B cell (primary cell): ENCODE measurements at regions not wholly inside any gene's neighbourhood (a gene's known extent, or its start where the extent isn't known, plus 50 kb on each side); places are given as distances from the start of the nearest gene placed in this dataset.

Experiments used
- ATAC-seq: fragments of 200-7000 bp; cut with Tn5 transposase; one replicate; pipeline ENCODE4 v1.10.0; 2021; ENCODE audit warnings: low read depth, mild to moderate bottlenecking, moderate number of reproducible peaks, moderate library complexity
- CTCF ChIA-PET: fragments of 350-600 bp; sonication (Branson Sonifier 250); formaldehyde crosslinking; loops from one replicate; lab custom pipeline; 2021; ENCODE audit warnings: antibody characterized with exemption, inconsistent platforms; lab: Charles Lee
- POLR2A ChIA-PET: fragments of 350-600 bp; sonication (Branson Sonifier 250); formaldehyde crosslinking; loops from one replicate; lab custom pipeline; 2021; ENCODE audit warnings: antibody characterized with exemption; lab: Charles Lee
- DNase-seq: peaks from one replicate; pipeline ENCODE4 v3.0.0; 2013
- H2AFZ ChIP-seq: 2 replicates; pipeline ENCODE4 v1.6.1; 2012; ENCODE audit warnings: mild to moderate bottlenecking, low read depth, low read length; ENCODE audit not compliant: insufficient read depth, poor library complexity, severe bottlenecking
- H3K27ac ChIP-seq, 2 donors: 1 replicate in 1 of 2; 2 replicates in 1 of 2; pipeline ENCODE4 v1.5.1; 2012 to 2013; ENCODE audit warnings: low read length in 2 of 2, mild to moderate bottlenecking in 2 of 2, moderate library complexity in 1 of 2
- H3K27me3 ChIP-seq, 4 experiments: fragments of 200-600 bp in 1 of 4; sonication (generic) in 1 of 4; replicated peaks in 1 of 4; 1 replicate in 2 of 4; 2 replicates in 2 of 4; pipeline versions ENCODE4 v1.6.1 to v1.7.0; 2013 to 2016; ENCODE audit warnings: low read length in 3 of 4, mild to moderate bottlenecking in 2 of 4, mixed read lengths in 1 of 4, moderate library complexity in 1 of 4; ENCODE audit not compliant: insufficient read depth in 4 of 4, control insufficient read depth in 3 of 4; ENCODE audit errors: control extremely low read depth in 1 of 4
- H3K36me3 ChIP-seq, 2 experiments: replicated peaks in 1 of 2; 1 replicate in 1 of 2; 2 replicates in 1 of 2; pipeline versions ENCODE4 v1.6.1 to v1.7.1; 2013; ENCODE audit warnings: low read length in 1 of 2; ENCODE audit not compliant: insufficient read depth in 2 of 2, control insufficient read depth in 1 of 2; ENCODE audit errors: control extremely low read depth in 1 of 2, extremely low read depth in 1 of 2
- H3K4me1 ChIP-seq, 2 donors: fragments of 200-600 bp in 1 of 2; sonication (generic) in 1 of 2; 1 replicate in 1 of 2; 2 replicates in 1 of 2; pipeline versions ENCODE4 v1.5.1 to v1.6.1; 2013 to 2017; ENCODE audit warnings: low read length in 2 of 2; ENCODE audit not compliant: control insufficient read depth in 2 of 2, insufficient read depth in 2 of 2
- H3K4me2 ChIP-seq: replicated peaks from 2 replicates; pipeline ENCODE3; 2012; ENCODE audit warnings: mild to moderate bottlenecking, low read depth, low read length; ENCODE audit not compliant: poor library complexity, severe bottlenecking
- H3K4me3 ChIP-seq, 5 experiments: fragments of 200-600 bp in 1 of 5; sonication (generic) in 1 of 5; 1 replicate in 3 of 5; 2 replicates in 2 of 5; pipeline versions ENCODE4 v1.5.1 to v1.7.0; 2011 to 2016; ENCODE audit warnings: low read length in 4 of 5, mild to moderate bottlenecking in 4 of 5, low read depth in 2 of 5, control low read depth in 1 of 5, moderate library complexity in 1 of 5; ENCODE audit not compliant: insufficient read depth in 1 of 5; ENCODE audit errors: control extremely low read depth in 1 of 5, extremely low read depth in 1 of 5
- H3K79me2 ChIP-seq: fragments of 200-600 bp; sonication (generic); one replicate; pipeline ENCODE4 v1.6.0; 2016; ENCODE audit warnings: low read length; ENCODE audit not compliant: control insufficient read depth, insufficient read depth
- H3K9ac ChIP-seq: fragments of 200-600 bp; sonication (generic); 2 replicates; pipeline ENCODE4 v1.6.1; 2017; ENCODE audit warnings: mild to moderate bottlenecking, low read length, moderate library complexity
- H3K9me3 ChIP-seq, 3 donors: one replicate each; pipeline versions ENCODE4 v1.6.1 to v1.7.1; 2013; ENCODE audit warnings: low read length in 2 of 3; ENCODE audit not compliant: control insufficient read depth in 2 of 3, insufficient read depth in 1 of 3; ENCODE audit errors: control extremely low read depth in 1 of 3
- H4K20me1 ChIP-seq: 2 replicates; pipeline ENCODE4 v1.6.0; 2012; ENCODE audit warnings: mild to moderate bottlenecking, low read length; ENCODE audit not compliant: insufficient read depth, control insufficient read depth, poor library complexity, severe bottlenecking
- H3K27ac Mint-ChIP-seq: one replicate; pipeline ENCODE4 v1.8.0; 2021; ENCODE audit warnings: mixed read lengths
- H3K27me3 Mint-ChIP-seq: one replicate; pipeline ENCODE4 v1.8.0; 2021; ENCODE audit warnings: mixed read lengths
- H3K4me1 Mint-ChIP-seq: one replicate; pipeline ENCODE4 v1.8.0; 2021; ENCODE audit warnings: mixed read lengths
- H3K4me3 Mint-ChIP-seq: one replicate; pipeline ENCODE4 v1.8.0; 2021; ENCODE audit warnings: mixed read lengths
- H3K9me3 Mint-ChIP-seq: one replicate; pipeline ENCODE4 v1.8.0; 2022; ENCODE audit warnings: mixed read lengths; ENCODE audit not compliant: insufficient read depth
- EZH2 ChIP-seq: IDR thresholded peaks from 2 replicates; pipeline ENCODE4 v1.6.1; 2012; ENCODE audit warnings: borderline replicate concordance, low read depth, mild to moderate bottlenecking, moderate library complexity, low read length; ENCODE audit not compliant: insufficient read depth, poor library complexity, severe bottlenecking
- WGBS: methylation state at CpG from one replicate; pipeline ENCODE4 v1.1.5; 2013; ENCODE audit warnings: missing lambda C conversion rate; ENCODE audit not compliant: insufficient coverage; 5-methylcytosine and 5-hydroxymethylcytosine counted together
- intact Hi-C: fragments of 100-400 bp; cut with micrococcal nuclease; formaldehyde crosslinking; loops from one replicate; pipeline ENCODE4 v1.10.0; 2022
- TF ChIP-seq, protein P1 (sequence below): fragments of 200-600 bp; IDR thresholded peaks from one replicate; pipeline ENCODE4 v1.8.0; 2022; ENCODE audit warnings: antibody characterized with exemption, mild to moderate bottlenecking

DNA sequence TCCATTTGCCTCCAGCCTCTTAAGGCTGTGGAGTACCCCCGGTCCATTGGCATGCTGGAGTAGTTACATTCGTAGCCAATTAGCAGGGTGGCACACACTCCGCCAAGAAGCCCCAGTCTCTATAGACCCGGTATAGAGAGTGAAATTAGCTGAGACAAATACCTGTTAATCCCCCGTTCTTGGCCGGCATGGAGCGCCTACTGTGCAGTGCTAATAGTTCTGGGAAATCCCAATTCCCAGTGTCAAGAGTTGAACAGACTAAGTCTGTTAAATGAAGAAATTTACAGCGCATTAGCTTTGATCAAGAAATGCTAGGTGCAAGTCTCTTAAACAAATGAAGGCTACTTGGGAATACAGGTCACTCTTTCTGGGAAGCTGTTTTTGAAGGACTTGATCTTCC is 127.8 kb upstream of the ARX start:
- Histone ChIP-seq H3K27me3 (no peaks in the 10 kb centered on the region), H3K4me3 (no peak overlapping the region), H3K36me3 (no peaks in the 10 kb centered on the region), H3K4me1 (no peaks in the 10 kb centered on the region), H2AFZ (no peak overlapping the region), H3K9ac (no peak overlapping the region), H3K27ac (no peak overlapping the region), H3K4me2 (no peak overlapping the region), H3K79me2 (no peaks in the 10 kb centered on the region), H3K9me3 (no peaks in the 10 kb centered on the region), H4K20me1 (no peaks in the 10 kb centered on the region)
- DNase-seq (no peak), ATAC-seq (no peak)
- WGBS: 95% methylated on average over 4 of the region's 8 CpGs
- CTCF ChIA-PET: interaction anchor here (0.7 to 4.9 kb wide), 8 partner anchors 8 to 1044 kb away, joined by 3 to 56 read pairs (median 4); no protein-coding TSS in a partner anchor
- POLR2A ChIA-PET: no interaction called here
- Mint-ChIP-seq H3K9me3 (no peaks in the 10 kb centered on the region), H3K27ac (no peak overlapping the region), H3K4me3 (no peak overlapping the region), H3K27me3 (peaks cover 5% of the 10 kb centered on the region), H3K4me1 (peaks cover 2% of the 10 kb centered on the region)
- TF ChIP-seq EZH2: no peak
- TF ChIP-seq, protein P1, sequence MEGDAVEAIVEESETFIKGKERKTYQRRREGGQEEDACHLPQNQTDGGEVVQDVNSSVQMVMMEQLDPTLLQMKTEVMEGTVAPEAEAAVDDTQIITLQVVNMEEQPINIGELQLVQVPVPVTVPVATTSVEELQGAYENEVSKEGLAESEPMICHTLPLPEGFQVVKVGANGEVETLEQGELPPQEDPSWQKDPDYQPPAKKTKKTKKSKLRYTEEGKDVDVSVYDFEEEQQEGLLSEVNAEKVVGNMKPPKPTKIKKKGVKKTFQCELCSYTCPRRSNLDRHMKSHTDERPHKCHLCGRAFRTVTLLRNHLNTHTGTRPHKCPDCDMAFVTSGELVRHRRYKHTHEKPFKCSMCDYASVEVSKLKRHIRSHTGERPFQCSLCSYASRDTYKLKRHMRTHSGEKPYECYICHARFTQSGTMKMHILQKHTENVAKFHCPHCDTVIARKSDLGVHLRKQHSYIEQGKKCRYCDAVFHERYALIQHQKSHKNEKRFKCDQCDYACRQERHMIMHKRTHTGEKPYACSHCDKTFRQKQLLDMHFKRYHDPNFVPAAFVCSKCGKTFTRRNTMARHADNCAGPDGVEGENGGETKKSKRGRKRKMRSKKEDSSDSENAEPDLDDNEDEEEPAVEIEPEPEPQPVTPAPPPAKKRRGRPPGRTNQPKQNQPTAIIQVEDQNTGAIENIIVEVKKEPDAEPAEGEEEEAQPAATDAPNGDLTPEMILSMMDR: no peak
- intact Hi-C loops: loop anchor here (5.0 kb wide), 1 partner anchor 771 kb away; no protein-coding TSS in a partner anchor

DNA sequence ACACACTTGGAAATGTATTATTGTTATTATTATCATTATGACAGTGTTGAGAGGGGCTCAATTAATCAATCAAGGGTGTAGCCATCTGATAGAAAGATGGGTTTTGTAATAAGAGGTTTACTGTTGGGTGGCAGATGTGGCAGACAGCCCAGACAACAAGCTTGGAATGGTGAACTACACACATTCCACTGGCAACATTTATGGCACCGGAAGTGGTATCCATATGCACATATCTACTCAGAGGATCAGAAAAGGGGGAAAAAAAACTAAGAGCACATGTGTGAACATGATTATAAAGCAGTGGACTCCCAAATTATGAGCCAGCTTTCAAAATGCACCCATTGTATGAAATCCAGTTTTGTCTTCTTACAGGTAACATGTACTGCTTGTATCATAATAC is 125.9 kb upstream of the ARX start:
- H3K36me3 ChIP-seq: no peaks in the 10 kb centered on the region
- TF ChIP-seq EZH2: no peak
- TF ChIP-seq, protein P1: no peak
- ChIA-PET POLR2A (no interaction called here), CTCF (interaction anchor here (4.9 kb wide), 1 partner anchor 389 kb away, joined by 56 read pairs; no protein-coding TSS in a partner anchor)
- H3K27ac ChIP-seq: no peak overlapping the region
- intact Hi-C loops: loop anchor here (5.0 kb wide), 1 partner anchor 769 kb away; no protein-coding TSS in a partner anchor
- no peaks in the 10 kb centered on the region for H4K20me1 ChIP-seq
- H3K4me2 ChIP-seq: no peak overlapping the region
- Mint-ChIP-seq H3K27ac (no peak overlapping the region), H3K9me3 (no peaks in the 10 kb centered on the region), H3K4me3 (no peak overlapping the region), H3K27me3 (peaks cover 5% of the 10 kb centered on the region), H3K4me1 (peaks cover 2% of the 10 kb centered on the region)
- H3K27me3 ChIP-seq: no peaks in the 10 kb centered on the region
- H3K9me3 ChIP-seq: no peaks in the 10 kb centered on the region
- WGBS: no CpG with 5 or more reads among the region's 1 CpG
- no peak overlapping the region for H3K9ac ChIP-seq
- no peak for ATAC-seq
- no peak overlapping the region for H2AFZ ChIP-seq
- H3K79me2 ChIP-seq: no peaks in the 10 kb centered on the region
- H3K4me3 ChIP-seq: no peak overlapping the region
- DNase-seq: no peak
- H3K4me1 ChIP-seq: no peaks in the 10 kb centered on the region
